HEK293 (cell line): ENCODE measurements at regions not wholly inside any gene's neighbourhood (a gene's known extent, or its start where the extent isn't known, plus 50 kb on each side); places are given as distances from the start of the nearest gene placed in this dataset.

ENCODE experiments used
- TCF7L2 ChIP-seq: IDR thresholded peaks from 2 replicates; pipeline ENCODE4 v1.6.1; 2011; ENCODE audit warnings: low read depth, mild to moderate bottlenecking, inconsistent platforms, low read length, moderate library complexity, borderline replicate concordance
- YY1 ChIP-seq: fragments of 450-650 bp; formaldehyde crosslinking; IDR thresholded peaks from 2 replicates; pipeline ENCODE4 v1.5.1; 2018; ENCODE audit warnings: missing biosample characterization, missing genetic modification characterization
- YY2 ChIP-seq: fragments of 450-650 bp; formaldehyde crosslinking; IDR thresholded peaks from 2 replicates; pipeline ENCODE4 v1.5.1; 2016; ENCODE audit warnings: missing biosample characterization, missing genetic modification characterization
- ZNF274 ChIP-seq, 2 experiments: fragments of 200-500 bp in 1 of 2; fragments of 450-650 bp in 1 of 2; sonication (Bioruptor generic) in 1 of 2; formaldehyde crosslinking in 1 of 2; IDR thresholded peaks; 2 replicates each; pipeline versions ENCODE4 v1.5.1 to v1.6.1; 2014 to 2016; ENCODE audit warnings: borderline replicate concordance in 1 of 2, inconsistent platforms in 1 of 2, low read length in 1 of 2, missing biosample characterization in 1 of 2, missing genetic modification characterization in 1 of 2
- ZNF76 ChIP-seq: fragments of 450-650 bp; formaldehyde crosslinking; IDR thresholded peaks from 2 replicates; pipeline ENCODE4; 2016; ENCODE audit warnings: low read depth, missing biosample characterization, missing genetic modification characterization, borderline replicate concordance
- ZSCAN5A ChIP-seq: fragments of 450-650 bp; formaldehyde crosslinking; IDR thresholded peaks from 2 replicates; pipeline ENCODE4 v1.5.1; 2016; ENCODE audit warnings: missing biosample characterization, missing genetic modification characterization
- TF ChIP-seq, protein P1 (sequence below): fragments of 450-650 bp; formaldehyde crosslinking; IDR thresholded peaks from 2 replicates; pipeline ENCODE4 v1.5.1; 2016; ENCODE audit warnings: missing biosample characterization, missing genetic modification characterization, low read depth
- TF ChIP-seq, protein P2 (sequence below): fragments of 450-650 bp; formaldehyde crosslinking; IDR thresholded peaks from 2 replicates; pipeline ENCODE4 v1.5.1; 2016; ENCODE audit warnings: missing biosample characterization, missing genetic modification characterization

DNA sequence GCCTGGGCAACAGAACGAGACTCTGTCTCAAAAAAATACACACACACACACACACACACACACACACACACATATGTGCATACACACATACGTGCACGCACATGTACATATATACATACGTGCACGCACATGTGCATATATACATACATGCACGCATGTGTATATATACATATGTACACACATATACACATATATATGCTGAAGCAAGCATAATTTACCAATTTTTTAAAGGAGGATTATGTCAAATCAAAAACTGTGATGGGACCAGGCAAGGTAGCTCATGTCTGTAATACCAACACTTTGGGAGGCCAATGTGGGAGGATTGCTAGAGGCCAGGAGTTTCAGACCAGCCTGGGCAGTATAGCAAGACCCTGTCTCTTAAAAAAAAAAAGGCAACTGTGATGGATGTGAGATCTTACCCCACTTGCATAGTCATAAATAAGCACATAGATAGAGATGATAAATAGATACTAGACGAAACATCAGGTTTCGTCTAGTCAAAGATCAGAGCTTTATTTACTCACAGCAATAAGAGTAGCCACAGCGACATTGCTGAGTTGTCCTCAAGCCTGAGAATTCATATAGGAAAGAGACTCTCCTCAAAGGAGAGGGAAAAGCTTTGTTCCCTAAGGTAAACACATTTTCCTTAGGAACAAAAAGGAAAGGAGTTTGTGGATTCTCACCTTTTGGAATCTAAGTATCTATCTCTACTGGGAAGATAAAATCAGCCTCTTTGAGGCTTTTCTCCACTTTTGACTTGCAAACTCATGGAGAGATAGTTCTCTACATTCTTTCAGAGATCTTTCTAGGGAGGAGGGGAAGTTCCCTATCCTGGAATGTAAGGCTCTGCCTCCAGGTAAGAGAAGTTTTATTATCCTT, 74.7 kb upstream of the AMN1 start:
- TF ChIP-seq TCF7L2, result no peak
- no peak for TF ChIP-seq ZSCAN5A
- TF ChIP-seq ZNF274 (IDR thresholded peaks at IDR 0.05; ENCODE audit: low read length), result no peak
- no peak for TF ChIP-seq ZNF274 (tag by site-specific recombination; IDR thresholded peaks at IDR 0.05; ENCODE audit: borderline replicate concordance)
- no peak for TF ChIP-seq YY1 (tag by site-specific recombination)
- TF ChIP-seq, protein P1, sequence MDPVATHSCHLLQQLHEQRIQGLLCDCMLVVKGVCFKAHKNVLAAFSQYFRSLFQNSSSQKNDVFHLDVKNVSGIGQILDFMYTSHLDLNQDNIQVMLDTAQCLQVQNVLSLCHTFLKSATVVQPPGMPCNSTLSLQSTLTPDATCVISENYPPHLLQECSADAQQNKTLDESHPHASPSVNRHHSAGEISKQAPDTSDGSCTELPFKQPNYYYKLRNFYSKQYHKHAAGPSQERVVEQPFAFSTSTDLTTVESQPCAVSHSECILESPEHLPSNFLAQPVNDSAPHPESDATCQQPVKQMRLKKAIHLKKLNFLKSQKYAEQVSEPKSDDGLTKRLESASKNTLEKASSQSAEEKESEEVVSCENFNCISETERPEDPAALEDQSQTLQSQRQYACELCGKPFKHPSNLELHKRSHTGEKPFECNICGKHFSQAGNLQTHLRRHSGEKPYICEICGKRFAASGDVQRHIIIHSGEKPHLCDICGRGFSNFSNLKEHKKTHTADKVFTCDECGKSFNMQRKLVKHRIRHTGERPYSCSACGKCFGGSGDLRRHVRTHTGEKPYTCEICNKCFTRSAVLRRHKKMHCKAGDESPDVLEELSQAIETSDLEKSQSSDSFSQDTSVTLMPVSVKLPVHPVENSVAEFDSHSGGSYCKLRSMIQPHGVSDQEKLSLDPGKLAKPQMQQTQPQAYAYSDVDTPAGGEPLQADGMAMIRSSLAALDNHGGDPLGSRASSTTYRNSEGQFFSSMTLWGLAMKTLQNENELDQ (tag by site-specific recombination), result no peak
- TF ChIP-seq YY2 (tag by site-specific recombination), result no peak
- TF ChIP-seq, protein P2, sequence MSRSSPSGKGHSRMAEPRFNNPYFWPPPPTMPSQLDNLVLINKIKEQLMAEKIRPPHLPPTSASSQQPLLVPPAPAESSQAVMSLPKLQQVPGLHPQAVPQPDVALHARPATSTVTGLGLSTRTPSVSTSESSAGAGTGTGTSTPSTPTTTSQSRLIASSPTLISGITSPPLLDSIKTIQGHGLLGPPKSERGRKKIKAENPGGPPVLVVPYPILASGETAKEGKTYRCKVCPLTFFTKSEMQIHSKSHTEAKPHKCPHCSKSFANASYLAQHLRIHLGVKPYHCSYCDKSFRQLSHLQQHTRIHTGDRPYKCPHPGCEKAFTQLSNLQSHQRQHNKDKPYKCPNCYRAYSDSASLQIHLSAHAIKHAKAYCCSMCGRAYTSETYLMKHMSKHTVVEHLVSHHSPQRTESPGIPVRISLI (tag by site-specific recombination), result no peak
- TF ChIP-seq ZNF76 (tag by site-specific recombination), result no peak
